AG09309 (cell line): ENCODE measurements at regions not wholly inside any gene's neighbourhood (a gene's known extent, or its start where the extent isn't known, plus 50 kb on each side); places are given as distances from the start of the nearest gene placed in this dataset.

Experiments used
- DNase-seq: peaks from one replicate; pipeline ENCODE4 v3.0.0-alpha.2; 2010; ENCODE audit warnings: low read depth
- H3K4me3 ChIP-seq: 2 replicates; pipeline ENCODE4 v1.5.1; 2011; ENCODE audit warnings: mild to moderate bottlenecking, low read depth, low read length, moderate library complexity; ENCODE audit not compliant: control insufficient read depth
- CTCF ChIP-seq: IDR thresholded peaks from 2 replicates; pipeline ENCODE4 v1.5.1; 2011; ENCODE audit warnings: mild to moderate bottlenecking, low read depth, low read length, inconsistent platforms; ENCODE audit not compliant: insufficient read depth, control insufficient read depth; ENCODE audit errors: missing control alignments

- DNase-seq = no peak
- no peak for TF ChIP-seq CTCF
- H3K4me3 ChIP-seq = no peak overlapping the region
Observed at GRCh38 chr14:47988175-47988574, 312.8 kb upstream of the MDGA2 start.

DNA sequence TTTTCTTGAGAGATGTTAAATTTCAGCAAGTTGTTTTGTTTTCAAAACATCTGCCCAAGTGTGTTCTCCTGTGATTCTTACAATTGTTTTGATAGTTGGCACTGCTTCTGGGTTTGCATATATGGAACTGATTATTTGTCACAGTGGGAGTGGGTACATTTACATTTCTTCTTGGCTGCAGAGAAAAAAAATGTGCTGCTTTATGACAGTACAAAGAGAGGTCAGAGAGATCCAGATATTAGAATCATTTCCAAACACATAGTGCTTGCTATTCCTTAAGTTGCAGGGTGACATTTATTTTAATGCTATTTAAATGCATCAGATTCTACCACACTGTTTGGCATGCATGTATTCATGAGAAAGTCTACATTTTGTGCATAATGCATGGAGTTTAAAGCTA is 303.5 kb upstream of the MDGA2 start:
- no peak for DNase-seq
- no peak for TF ChIP-seq CTCF
- H3K4me3 ChIP-seq = no peak overlapping the region

- no peak for TF ChIP-seq CTCF
- no peak overlapping the region for H3K4me3 ChIP-seq
- DNase-seq = no peak
Observed at GRCh38 chr14:47976139-47976538, 300.7 kb upstream of the MDGA2 start.

- DNase-seq = no peak
Observed at GRCh38 chr14:47966076-47966810, 290.8 kb upstream of the MDGA2 start.

DNA sequence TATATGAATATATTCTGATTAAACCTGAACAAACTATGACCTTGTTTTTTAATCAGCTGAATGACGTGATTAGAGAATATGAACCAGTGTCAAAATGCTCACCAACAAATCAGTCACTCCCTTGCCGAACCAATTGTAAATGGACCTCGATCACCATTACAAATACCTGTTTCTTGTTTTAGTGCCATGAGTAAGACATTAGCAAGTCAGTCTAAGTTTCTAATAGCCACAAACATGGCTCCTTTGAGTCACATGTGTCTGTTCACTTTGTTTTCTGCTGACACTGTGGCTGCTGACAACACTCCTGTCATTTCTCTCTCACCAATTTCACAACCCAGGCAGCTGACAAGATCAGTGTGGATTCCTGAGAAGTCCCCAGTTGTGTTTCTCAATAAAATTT is 286.2 kb upstream of the MDGA2 start:
- H3K4me3 ChIP-seq = no peak overlapping the region
- no peak for TF ChIP-seq CTCF

More at GRCh38 chr14:47966076-47966810, 290.8 kb upstream of the MDGA2 start:
- no peak for TF ChIP-seq CTCF
- no peak overlapping the region for H3K4me3 ChIP-seq

GRCh38 chr14:47959740-47960139 is 284.3 kb upstream of the MDGA2 start:
- TF ChIP-seq CTCF = no peak
- no peak for DNase-seq
- H3K4me3 ChIP-seq = no peak overlapping the region

More for the DNA sequence above, 286.2 kb upstream of the MDGA2 start:
- DNase-seq = no peak
